Kidney epithelial cell (primary cell): ENCODE measurements at regions not wholly inside any gene's neighbourhood (a gene's known extent, or its start where the extent isn't known, plus 50 kb on each side); places are given as distances from the start of the nearest gene placed in this dataset.

ENCODE experiments used
- DNase-seq: peaks from one replicate; pipeline ENCODE4 v3.0.0-alpha.2; 2010; ENCODE audit warnings: low read depth
- H3K27me3 ChIP-seq: 2 replicates; pipeline ENCODE4 v1.6.0; 2011; ENCODE audit warnings: low read length; ENCODE audit not compliant: control insufficient read depth, insufficient read depth
- H3K36me3 ChIP-seq: 2 replicates; pipeline ENCODE4 v1.5.1; 2011; ENCODE audit warnings: low read length; ENCODE audit not compliant: control insufficient read depth, insufficient read depth
- H3K4me3 ChIP-seq: 2 replicates; pipeline ENCODE4 v1.5.1; 2011; ENCODE audit warnings: low read depth, mild to moderate bottlenecking, control low read depth, low read length
- CTCF ChIP-seq: IDR thresholded peaks from 2 replicates; pipeline ENCODE4 v1.5.1; 2011; ENCODE audit warnings: mild to moderate bottlenecking, moderate library complexity, low read length, control low read depth, inconsistent platforms; ENCODE audit not compliant: insufficient read depth, poor library complexity, severe bottlenecking

DNA sequence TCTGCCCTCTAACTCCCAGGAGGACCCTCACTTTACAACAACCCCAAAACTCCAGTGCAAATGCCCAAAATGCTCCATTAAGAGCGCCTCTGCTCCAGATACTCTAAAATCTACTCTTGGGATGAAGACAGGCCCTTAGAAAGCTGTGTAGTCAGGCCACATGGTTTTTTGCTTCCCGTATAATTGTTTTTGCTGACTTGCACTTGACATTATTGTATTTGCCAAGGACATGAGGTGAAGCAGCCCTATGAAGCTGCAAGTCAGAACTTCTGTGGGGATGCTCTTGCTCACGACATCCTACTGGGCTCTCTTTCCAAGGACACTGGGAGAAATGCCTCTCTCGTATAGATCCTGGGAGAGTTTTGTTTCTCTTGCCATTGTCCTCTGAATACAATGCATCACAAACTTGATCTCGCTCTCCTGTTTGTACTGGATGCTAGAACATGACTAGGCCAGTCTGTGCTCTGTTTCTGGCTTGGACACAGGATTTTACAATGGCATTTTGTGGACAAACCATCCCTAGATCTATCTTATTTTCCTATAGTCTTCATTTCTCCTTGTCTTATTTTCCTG, 177.2 kb upstream of the DTNBP1 start:
- no peaks in the 10 kb centered on the region for H3K27me3 ChIP-seq
- H3K4me3 ChIP-seq, result no peak overlapping the region
- no peak for TF ChIP-seq CTCF
- no peaks in the 10 kb centered on the region for H3K36me3 ChIP-seq
- DNase-seq, result no peak

GRCh38 chr6:15837205-15837604, 174.4 kb upstream of the DTNBP1 start:
- TF ChIP-seq CTCF, result no peak
- Histone ChIP-seq H3K4me3 (no peak overlapping the region), H3K36me3 (no peaks in the 10 kb centered on the region), H3K27me3 (no peaks in the 10 kb centered on the region)
- DNase-seq, result no peak

- Histone ChIP-seq H3K36me3 (no peaks in the 10 kb centered on the region), H3K4me3 (no peak overlapping the region), H3K27me3 (no peaks in the 10 kb centered on the region)
- TF ChIP-seq CTCF, result no peak
- DNase-seq, result no peak
Measured at GRCh38 chr6:15832841-15833240, 170.0 kb upstream of the DTNBP1 start.

DNA sequence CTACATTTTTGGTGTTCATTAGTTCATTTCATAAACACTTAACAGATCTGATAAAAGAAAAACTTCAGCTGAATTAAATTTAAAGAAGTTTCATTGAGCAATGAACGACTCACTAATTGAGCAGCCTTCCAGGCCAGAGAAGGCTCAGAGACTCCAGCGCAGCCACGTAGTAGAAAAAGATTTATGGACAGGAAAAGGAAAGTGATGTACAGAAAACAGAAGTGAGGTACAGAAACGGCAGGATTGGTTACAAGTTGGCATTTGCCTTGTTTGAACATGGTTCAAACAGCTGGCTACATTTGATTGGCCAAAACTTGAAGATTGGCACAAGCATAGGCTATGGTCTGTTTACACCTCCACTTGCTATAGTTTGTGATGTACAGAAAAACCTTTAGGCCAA, 166.3 kb upstream of the DTNBP1 start:
- Histone ChIP-seq H3K4me3 (no peak overlapping the region), H3K27me3 (no peaks in the 10 kb centered on the region), H3K36me3 (no peaks in the 10 kb centered on the region)
- no peak for DNase-seq
- no peak for TF ChIP-seq CTCF

DNA sequence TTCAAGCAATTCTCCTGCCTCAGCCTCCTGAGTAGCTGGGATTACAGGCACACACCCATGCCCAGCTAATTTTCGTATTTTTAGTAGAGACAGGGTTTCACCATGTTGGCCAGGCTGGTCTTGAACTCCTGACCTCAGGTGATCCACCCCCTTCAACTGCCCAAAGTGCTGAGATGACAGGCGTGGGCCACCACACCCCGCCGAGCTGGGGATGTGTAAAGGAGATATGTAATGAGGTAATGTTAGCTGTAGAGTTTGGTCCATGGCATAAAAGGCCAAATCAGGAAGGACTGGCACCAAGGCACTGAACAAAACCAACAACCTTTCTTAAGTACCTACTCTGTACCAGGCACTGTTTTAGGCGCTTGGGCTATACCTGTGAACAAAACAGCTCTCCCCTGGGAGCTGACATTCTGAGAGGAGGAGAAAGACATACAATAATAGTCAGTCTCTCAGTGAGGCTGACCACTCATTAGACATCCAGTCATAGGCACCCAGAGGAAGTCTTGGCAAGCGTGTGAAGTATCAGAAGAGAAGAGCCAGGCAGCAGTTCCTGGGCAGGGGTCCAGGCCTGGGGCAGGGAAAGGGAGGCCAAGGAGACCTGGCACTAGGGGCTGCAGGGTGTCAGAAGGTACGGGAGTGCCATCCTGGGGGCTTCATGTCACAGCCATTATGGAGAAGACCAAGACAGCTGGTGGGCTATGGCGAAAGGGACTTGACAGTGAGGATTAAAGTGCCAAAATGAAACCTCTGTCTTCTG, 164.8 kb upstream of the DTNBP1 start:
- no peak for DNase-seq
- Histone ChIP-seq H3K36me3 (no peaks in the 10 kb centered on the region), H3K27me3 (no peaks in the 10 kb centered on the region), H3K4me3 (no peak overlapping the region)
- TF ChIP-seq CTCF, result no peak

GRCh38 chr6:15826814-15827318, 164.0 kb upstream of the DTNBP1 start:
- Histone ChIP-seq H3K36me3 (no peaks in the 10 kb centered on the region), H3K4me3 (no peak overlapping the region), H3K27me3 (no peaks in the 10 kb centered on the region)
- no peak for TF ChIP-seq CTCF
- DNase-seq, result no peak
